Smooth muscle cell (in vitro differentiated cells): ENCODE measurements at regions not wholly inside any gene's neighbourhood (a gene's known extent, or its start where the extent isn't known, plus 50 kb on each side); places are given as distances from the start of the nearest gene placed in this dataset.
"Not testable (repeated sequence)": the region's sequence is repeated elsewhere in the genome, so short reads cannot be mapped to it uniquely, and the experiment has no call there.

Experiments used
- DNase-seq: peaks from one replicate; lab custom pipeline; 2025; ENCODE audit not compliant: unreplicated experiment; lab: John Stamatoyannopoulos, UW
- H2AFZ ChIP-seq: fragments of 200-600 bp; sonication (generic); 2 replicates; pipeline ENCODE4 v1.6.0; 2016; ENCODE audit warnings: antibody characterized with exemption, low read depth, mild to moderate bottlenecking
- H3F3A ChIP-seq: fragments of 200-600 bp; sonication (generic); 2 replicates; pipeline ENCODE4 v1.6.0; 2017; ENCODE audit warnings: antibody characterized with exemption, low read depth
- H3K27ac ChIP-seq: fragments of 200-600 bp; sonication (generic); 2 replicates; pipeline ENCODE4 v1.5.1; 2016; ENCODE audit warnings: low read depth, mild to moderate bottlenecking
- H3K27me3 ChIP-seq: fragments of 200-600 bp; sonication (generic); 2 replicates; pipeline ENCODE4 v1.6.1; 2016; ENCODE audit warnings: low read depth, mild to moderate bottlenecking
- H3K36me3 ChIP-seq: fragments of 200-600 bp; sonication (generic); 2 replicates; pipeline ENCODE4 v1.5.1; 2016; ENCODE audit warnings: low read depth
- H3K4me1 ChIP-seq: fragments of 200-600 bp; sonication (generic); 2 replicates; pipeline ENCODE4 v1.5.1; 2016; ENCODE audit warnings: low read depth
- H3K4me2 ChIP-seq: fragments of 200-600 bp; sonication (generic); 2 replicates; pipeline ENCODE4 v1.6.0; 2016; ENCODE audit warnings: mild to moderate bottlenecking
- H3K4me3 ChIP-seq: fragments of 200-600 bp; sonication (generic); 2 replicates; pipeline ENCODE4 v1.5.1; 2016; ENCODE audit warnings: mild to moderate bottlenecking
- H3K79me2 ChIP-seq: fragments of 200-600 bp; sonication (generic); 2 replicates; pipeline ENCODE4 v1.6.0; 2016; ENCODE audit warnings: low read depth, mild to moderate bottlenecking
- H3K9ac ChIP-seq: fragments of 200-600 bp; sonication (generic); 2 replicates; pipeline ENCODE4 v1.6.0; 2016; ENCODE audit warnings: low read depth
- H3K9me3 ChIP-seq: fragments of 200-600 bp; sonication (generic); replicated peaks from 2 replicates; pipeline ENCODE4 v1.5.1; 2016; ENCODE audit warnings: low read depth
- H4K20me1 ChIP-seq: fragments of 200-600 bp; sonication (generic); 2 replicates; pipeline ENCODE4 v1.6.0; 2016; ENCODE audit warnings: low read depth
- CTCF ChIP-seq: fragments of 200-600 bp; sonication (generic); IDR thresholded peaks from 2 replicates; pipeline ENCODE4 v1.5.1; 2017; ENCODE audit warnings: borderline replicate concordance, mild to moderate bottlenecking, antibody characterized with exemption; ENCODE audit not compliant: insufficient read depth, poor library complexity, severe bottlenecking
- WGBS: methylation state at CpG from one replicate; pipeline ENCODE4 v1.1.7; 2016; ENCODE audit warnings: low lambda C conversion rate; 5-methylcytosine and 5-hydroxymethylcytosine counted together

- Histone ChIP-seq H3K4me3 (no peak overlapping the region), H3K27ac (no peak overlapping the region), H3K9me3 (no peaks in the 10 kb centered on the region), H2AFZ (no peak overlapping the region), H3K36me3 (no peaks in the 10 kb centered on the region), H3K27me3 (no peaks in the 10 kb centered on the region), H3K9ac (no peak overlapping the region), H3F3A (no peaks in the 10 kb centered on the region), H3K79me2 (no peaks in the 10 kb centered on the region), H4K20me1 (no peaks in the 10 kb centered on the region), H3K4me1 (no peaks in the 10 kb centered on the region), H3K4me2 (no peak overlapping the region)
- no peak for DNase-seq
- no peak for TF ChIP-seq CTCF
- WGBS, result 86% methylated on average over 2 of the region's 2 CpGs
Measured at GRCh38 chr4:123176605-123177004, 220.0 kb upstream of the SPRY1 start.

- H3K79me2 ChIP-seq, result no peaks in the 10 kb centered on the region
- H2AFZ ChIP-seq, result no peak overlapping the region
- no peak overlapping the region for H3K9ac ChIP-seq
- H3K4me1 ChIP-seq, result peaks cover 11% of the 10 kb centered on the region
- H3K9me3 ChIP-seq, result no peaks in the 10 kb centered on the region
- H3K4me2 ChIP-seq, result no peak overlapping the region
- H3K36me3 ChIP-seq, result no peaks in the 10 kb centered on the region
- no peak overlapping the region for H3K4me3 ChIP-seq
- H3K27me3 ChIP-seq, result no peaks in the 10 kb centered on the region
- no peak overlapping the region for H3K27ac ChIP-seq
- no peaks in the 10 kb centered on the region for H3F3A ChIP-seq
- TF ChIP-seq CTCF, result no peak
- no peak for DNase-seq
- H4K20me1 ChIP-seq, result no peaks in the 10 kb centered on the region
Measured at GRCh38 chr4:123182289-123182688, 214.3 kb upstream of the SPRY1 start.

- no peaks in the 10 kb centered on the region for H3K27me3 ChIP-seq
- peaks cover 11% of the 10 kb centered on the region for H3K4me1 ChIP-seq
- 100% methylated on average over 1 of the region's 1 CpG for WGBS
- H3K27ac ChIP-seq, result no peak overlapping the region
- no peaks in the 10 kb centered on the region for H3K9me3 ChIP-seq
- no peak overlapping the region for H3K4me3 ChIP-seq
- DNase-seq, result no peak
- H2AFZ ChIP-seq, result no peak overlapping the region
- H4K20me1 ChIP-seq, result no peaks in the 10 kb centered on the region
- no peaks in the 10 kb centered on the region for H3K36me3 ChIP-seq
- no peaks in the 10 kb centered on the region for H3K79me2 ChIP-seq
- H3F3A ChIP-seq, result no peaks in the 10 kb centered on the region
- no peak for TF ChIP-seq CTCF
- no peak overlapping the region for H3K9ac ChIP-seq
- no peak overlapping the region for H3K4me2 ChIP-seq
Measured at GRCh38 chr4:123183308-123183707, 213.3 kb upstream of the SPRY1 start.

- 95% methylated on average over 2 of the region's 2 CpGs for WGBS
- H3K9me3 ChIP-seq, H3K36me3 ChIP-seq, DNase-seq, H3K4me2 ChIP-seq, H3K27ac ChIP-seq, H3F3A ChIP-seq, H4K20me1 ChIP-seq, H3K79me2 ChIP-seq, H2AFZ ChIP-seq, H3K9ac ChIP-seq, H3K4me3 ChIP-seq, H3K27me3 ChIP-seq: not testable (repeated sequence)
- peaks cover 11% of the 10 kb centered on the region for H3K4me1 ChIP-seq
Measured at GRCh38 chr4:123183754-123184153, 212.8 kb upstream of the SPRY1 start.
